COLO829 (cell line): ENCODE measurements at regions not wholly inside any gene's neighbourhood (a gene's known extent, or its start where the extent isn't known, plus 50 kb on each side); places are given as distances from the start of the nearest gene placed in this dataset.

ENCODE experiments used
- DNase-seq: peaks from one replicate; pipeline ENCODE4 v3.0.0; 2012; ENCODE audit warnings: low spot score

DNA sequence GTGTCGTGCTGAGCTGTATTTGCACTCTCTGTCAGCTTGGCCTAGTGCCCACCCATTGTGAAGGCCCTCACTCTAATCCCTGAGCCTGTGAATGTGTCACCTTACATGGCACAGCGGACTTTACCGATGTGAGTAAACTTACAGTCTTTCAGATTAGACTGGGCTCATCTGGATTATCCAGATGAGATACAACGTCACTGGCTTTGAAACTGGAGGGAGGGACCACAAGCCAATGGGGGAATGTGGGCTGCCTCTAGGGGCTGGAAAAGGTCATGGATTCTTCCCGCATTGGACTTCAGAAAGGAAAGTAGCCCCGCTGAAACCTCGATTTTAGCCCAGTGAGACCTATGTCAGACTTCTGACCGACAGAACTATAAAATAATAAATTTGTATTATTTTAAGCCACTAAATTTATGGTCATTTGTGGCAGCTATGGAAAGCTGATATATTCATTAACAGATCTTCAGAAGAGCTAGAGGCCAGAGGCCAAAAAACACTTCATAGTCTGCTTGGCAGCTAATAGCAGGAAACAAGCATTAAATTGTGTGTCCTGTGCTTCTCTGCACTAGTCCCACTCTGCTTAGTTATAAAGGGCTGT, 139.0 kb upstream of the GAS1 start:
- no peak for DNase-seq

DNA sequence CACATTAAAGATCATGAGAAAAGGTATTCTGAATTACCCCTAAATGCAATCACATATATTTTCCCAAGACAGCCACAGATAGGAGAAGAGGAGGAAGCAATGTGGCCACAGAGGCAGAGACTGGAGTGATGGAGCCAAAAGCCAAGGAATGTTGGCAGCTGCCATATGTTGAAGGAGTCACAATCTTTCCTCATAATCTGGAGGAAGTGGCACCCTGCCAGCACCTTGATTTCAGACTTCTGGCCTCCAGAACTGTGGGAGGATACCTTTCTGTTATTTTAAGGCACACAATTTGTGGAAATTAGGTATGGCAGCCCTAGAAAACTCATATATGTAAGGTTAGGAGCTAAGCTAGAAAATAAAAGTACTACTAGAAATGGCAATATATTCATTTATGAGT, 139.9 kb upstream of the GAS1 start:
- DNase-seq, result no peak

DNA sequence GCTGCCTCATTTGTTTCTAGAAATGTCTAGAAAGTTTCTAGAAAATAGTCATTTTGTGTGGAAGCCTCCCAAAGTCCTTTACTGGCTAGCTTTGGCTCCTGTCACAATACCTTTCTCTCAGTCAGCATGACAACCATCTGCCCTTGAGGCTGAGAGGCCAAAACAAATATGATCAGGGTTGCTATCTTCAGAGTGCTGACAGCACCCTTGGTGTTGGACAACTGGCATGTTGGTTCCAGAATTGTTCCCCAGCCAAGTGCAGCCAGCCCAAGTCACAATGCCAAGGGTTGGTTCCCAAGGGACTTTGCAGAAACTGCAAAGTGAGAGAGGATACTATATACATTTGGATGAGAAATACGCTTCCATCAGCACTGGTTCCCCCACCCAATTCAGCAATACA, 140.9 kb upstream of the GAS1 start:
- DNase-seq, result no peak

DNA sequence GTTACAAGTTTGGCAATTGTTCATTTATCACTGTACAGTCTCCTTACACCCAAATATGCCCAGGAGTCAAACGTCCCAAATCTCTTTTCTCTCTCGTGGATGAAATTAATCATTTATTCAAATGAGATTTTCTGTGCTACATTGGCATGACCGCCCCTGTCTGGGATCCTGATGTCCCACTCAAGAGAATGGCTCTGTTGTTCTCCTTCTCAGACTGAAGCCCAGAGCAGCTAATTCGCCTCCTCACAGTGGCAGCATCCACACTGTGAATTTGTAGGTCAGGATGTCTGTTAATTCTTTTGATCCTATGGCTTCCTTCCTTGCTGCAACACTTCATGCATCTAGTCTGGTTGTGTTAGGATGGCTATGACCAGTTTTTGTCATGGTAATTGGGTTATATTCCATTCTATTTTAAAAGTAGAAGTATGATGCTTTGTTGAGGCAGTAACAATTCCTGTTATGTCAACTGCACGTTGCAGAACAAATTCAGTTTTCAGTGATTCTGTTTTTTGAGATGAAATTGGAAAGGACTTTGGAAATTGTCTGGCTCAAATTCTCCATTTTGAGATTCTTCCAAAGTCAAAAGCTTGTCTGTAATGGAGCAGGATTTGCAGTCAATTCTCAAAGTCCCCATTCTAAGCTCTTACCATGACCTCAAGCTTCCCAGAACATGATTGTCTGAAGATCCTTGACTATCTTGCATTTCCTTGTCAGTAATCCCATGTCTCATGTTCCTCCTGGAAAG, 141.5 kb upstream of the GAS1 start:
- peak; percentile 85 for DNase-seq

DNA sequence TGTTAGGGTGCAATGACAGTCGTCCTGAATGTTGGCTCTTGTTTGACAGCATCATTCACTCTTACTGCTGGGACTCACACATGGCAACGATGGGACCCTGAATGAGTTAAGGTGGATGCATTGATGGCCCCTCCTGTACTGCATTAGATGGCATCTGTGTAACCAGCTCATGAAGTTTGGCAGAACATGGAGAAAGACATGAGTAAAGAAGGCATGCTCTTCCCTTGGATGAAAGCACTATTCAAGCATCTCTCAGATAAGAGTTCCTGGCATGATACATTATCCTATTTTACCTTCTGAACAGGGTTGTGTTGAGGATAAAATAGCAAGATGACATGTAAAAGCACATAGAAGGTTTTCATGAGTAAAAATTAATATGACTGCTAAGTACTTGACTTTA, 142.2 kb upstream of the GAS1 start:
- DNase-seq, result no peak

DNA sequence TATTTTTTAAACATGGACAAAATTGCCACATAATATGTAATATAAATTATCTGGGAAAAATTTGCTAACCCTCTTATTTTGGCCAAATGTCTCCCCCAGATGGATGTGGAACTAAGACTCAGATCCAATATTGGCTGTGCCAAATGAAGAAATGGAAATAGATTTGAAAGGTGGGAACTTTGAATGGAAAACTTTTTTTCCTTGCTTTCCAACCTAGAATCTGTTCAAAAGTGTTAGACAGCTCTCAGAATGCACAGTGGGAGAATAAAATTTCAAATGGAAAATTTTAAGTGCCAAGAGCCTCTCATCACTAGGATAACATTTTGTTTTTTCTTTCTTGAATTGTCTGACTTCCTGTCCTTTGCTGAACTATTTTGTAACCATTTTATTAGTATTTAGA, 142.6 kb upstream of the GAS1 start:
- no peak for DNase-seq

DNA sequence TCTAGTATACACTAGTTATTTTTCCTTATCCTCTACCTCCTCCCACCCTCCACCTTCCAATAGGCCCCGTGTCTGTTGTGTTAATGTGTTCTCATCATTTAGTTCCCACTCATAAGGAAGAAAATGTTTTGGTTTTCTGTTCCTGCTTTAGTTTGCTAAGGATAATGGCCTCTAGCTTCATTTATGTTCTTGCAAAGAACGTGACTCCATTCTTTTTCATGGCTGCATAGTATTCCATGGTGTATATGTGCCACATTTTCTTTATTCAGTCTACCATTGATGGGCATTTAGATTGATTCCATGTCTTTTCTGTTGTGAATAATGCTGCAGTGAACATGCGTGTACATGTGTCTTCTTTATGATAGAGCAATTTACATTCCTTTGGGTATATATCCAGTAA, 146.5 kb upstream of the GAS1 start:
- DNase-seq, result no peak

DNA sequence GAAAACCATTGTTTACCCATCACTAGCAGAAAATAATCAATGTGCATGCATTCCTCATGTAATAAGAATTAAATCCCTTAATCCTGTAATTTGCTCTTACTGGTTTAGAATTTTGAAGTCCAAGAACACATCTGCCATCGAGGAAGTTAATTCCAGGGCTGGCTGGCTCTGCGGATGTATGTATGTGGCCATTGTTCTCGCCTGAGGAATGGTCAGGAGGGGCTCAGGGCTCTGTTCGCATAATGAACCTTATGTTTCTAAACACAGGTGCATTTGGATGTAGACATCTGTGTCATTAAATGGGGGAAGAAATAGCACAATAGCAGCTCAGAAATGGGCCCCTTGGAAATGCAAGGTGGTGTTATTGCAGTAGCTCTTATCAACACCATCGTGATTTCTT, 148.6 kb upstream of the GAS1 start:
- no peak for DNase-seq

DNA sequence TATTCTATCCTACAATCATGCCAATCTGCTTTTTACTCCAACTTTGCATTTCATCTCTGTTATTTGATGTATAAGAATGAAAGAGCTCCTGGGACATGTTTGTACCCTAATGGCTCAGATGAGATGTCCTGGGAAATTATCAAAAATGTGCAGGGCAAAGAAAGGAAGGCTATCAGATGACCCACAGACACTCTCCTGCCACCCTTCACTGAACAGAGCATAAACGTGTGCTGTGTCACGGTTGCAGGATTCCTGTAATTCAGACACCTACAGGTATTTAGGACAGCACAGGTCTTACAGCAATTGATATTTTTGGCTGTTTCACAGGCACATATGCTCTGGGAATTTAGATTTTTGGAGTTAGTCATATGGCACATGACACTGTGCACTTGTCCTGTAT, 149.2 kb upstream of the GAS1 start:
- no peak for DNase-seq

DNA sequence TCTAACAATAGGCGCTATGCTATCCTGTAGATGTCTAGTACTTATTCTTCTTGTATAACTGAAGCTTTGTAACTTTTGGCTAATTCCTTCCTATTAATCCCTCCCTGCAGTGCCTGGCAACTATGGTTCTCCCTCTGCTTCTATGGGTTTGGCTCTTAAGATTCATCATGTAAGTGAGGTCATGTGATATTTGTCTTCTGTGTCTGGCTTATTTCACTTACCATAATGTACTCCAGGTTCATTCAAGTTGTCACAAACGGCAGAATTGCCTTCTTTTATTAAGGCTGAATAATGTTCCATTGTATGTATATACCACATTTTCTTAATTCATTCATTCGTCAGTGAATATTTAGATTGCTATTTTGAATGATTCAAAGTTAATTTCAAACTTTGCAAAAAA, 149.9 kb upstream of the GAS1 start:
- no peak for DNase-seq

DNA sequence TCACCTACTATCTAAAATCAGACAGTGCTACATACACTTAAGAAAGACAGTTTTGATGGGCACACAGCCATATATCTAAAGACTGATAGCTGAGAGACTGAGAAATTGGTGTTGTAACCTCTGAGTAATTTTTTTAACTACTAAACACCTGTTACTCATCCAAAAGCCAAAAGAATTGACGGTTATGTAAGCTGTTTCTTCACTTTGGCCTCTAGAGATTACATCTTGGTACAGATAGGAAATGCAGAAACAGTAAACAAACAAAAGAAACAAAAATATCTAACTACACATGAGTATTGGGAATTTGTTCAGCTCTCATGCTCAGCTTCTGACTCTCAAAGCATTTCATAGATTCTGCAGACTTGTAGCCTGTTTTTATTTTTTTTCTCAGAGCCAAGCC, 152.1 kb upstream of the GAS1 start:
- DNase-seq, result no peak

DNA sequence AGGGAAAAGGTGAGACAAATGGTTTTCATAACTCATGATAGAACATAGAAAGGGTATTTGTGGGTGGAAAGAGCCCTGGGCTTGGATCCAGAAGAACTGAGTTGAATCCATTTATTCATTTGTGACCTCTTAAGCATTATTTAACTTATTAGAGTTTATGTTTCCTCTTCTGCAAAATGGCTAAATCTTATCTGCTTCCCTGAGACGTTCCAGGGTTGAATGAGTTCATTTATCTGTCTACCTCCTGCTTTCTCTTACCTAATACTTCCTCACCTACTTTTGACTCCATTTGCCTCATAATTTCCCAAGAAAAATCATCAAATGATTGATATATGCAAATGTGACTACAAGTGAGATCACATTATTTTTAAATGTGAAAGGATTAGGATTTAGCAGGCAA, 152.7 kb upstream of the GAS1 start:
- peak; percentile 32 for DNase-seq

DNA sequence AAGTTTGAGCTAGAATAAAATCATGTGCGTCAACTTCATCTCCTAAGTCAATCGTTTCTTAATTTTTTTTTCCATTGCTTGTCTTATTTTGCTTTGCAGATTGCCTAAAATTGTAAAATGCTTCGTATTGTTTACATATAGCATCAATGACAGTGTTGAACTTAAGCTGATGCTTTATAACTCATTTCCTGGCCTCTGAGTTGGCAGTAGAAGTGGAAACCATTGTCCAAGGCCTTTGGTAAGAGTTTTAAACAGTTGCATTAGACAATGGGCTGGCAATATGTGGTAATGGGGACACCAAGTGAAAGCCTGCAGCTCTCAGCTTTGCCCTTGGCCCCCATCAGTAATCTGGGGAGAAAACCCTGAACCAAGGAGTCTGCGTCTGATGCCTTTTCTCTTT, 154.8 kb upstream of the GAS1 start:
- DNase-seq, result no peak

DNA sequence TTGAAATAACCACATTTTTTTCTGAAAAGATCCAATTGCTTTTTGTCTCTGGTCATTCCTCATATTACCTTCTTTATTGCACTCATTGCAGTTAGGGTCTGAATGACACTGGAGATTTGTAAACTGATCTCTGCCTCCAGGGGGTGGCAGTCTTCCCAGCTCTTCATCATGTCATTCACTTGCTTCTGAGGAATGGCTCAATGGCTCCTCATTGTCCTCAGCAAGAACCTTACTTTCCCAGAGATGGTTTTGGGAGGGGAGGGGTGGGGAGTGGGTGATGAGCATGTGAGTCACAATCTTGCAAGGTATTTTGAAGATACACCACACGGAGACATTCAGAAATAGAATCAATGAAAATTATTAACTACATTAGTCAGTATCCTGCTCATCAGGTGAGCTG, 159.8 kb upstream of the GAS1 start:
- peak; percentile 36 for DNase-seq

DNA sequence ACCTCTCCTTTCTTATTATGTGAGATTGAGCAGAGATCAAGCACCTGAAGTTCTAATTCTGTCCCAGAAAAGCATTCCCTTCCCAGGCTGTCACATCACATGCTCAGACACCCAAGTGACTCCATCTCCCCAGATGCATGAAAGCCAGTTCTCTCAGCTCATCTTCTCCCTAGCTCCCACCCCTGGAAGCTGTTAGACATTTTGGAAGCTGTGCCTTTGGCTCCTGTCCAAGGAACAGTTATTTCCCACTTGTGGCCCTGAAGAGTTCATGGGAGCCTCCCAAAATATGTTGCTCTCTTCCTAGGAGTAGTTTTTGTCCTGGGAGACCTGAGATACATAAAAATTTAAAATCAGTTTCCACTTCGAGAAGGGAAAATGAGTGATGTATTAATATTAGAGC, 161.4 kb upstream of the GAS1 start:
- no peak for DNase-seq

DNA sequence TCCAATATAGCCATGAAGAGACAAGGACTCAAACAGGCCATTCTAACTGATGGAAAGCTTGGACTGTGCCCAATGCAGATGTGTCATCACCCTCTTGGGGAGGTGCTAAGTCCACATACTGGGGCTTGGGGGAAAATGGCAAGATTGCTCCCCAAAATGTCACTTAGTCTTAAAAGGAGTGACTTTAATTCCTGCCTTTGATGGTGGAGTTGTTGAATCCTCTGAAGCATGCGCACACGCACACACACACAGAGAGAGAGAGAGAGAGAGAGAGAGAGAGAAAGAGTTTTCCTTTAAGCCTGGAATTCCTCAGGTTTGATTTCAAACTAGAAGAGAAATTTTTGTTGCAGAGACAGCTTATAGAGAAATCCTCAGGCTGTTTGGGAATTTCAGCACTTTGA, 161.9 kb upstream of the GAS1 start:
- no peak for DNase-seq

DNA sequence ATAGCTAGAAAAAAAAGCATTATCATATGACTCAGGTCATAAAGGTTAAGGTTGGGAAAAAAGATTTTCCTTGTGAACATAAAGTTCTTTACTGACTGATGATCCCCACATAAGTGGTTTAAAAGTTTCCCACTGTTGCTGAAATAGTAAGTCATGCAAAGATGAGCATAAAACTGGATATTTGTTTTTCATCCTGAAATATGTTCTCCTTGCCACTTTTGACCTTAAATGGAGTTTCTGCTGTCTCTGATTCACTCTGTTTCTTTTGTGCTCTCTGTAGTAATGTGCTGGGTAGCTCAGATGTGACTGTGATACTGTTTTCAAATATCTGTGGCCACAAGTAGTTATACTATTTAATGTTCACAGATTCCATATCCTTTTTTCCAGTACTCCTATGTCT, 162.5 kb upstream of the GAS1 start:
- no peak for DNase-seq

DNA sequence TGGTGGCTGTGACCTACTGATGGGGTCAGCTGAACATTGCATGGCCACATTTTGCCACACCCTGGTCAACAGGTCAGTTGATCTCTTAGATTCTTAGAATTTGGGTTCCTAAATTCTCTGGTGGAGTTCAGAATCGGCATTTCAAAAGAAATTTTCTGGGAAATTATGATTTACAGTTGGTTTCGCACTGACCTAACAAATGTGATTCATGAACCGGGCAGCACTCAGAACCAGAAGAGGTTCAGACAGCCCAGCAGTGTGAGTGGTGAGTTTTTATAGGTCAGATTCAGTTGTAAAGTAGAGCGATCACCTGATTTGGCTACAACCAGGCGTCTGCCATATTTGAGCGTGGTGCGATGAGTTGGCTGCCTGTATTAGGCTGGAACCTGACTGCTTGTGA, 163.7 kb upstream of the GAS1 start:
- no peak for DNase-seq

DNA sequence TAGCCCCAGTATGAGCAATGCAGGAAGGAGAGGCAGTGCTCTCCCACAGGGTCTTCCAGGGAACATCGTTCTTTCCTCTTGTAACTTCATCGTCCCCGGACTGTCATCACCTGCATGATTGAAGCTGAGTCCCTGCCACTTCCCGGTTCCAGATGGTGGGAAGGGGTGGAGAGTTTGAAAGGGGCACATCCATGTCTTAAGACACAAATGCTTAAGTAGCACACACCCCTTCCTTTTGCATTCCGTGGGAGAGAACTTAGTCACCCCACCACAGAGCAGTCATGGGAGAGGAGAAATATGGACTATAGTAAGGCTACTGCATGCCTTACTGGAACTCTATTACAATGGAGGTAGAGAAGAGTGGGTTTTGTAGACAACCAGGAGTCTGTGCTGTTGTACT, 165.3 kb upstream of the GAS1 start:
- DNase-seq, result no peak

DNA sequence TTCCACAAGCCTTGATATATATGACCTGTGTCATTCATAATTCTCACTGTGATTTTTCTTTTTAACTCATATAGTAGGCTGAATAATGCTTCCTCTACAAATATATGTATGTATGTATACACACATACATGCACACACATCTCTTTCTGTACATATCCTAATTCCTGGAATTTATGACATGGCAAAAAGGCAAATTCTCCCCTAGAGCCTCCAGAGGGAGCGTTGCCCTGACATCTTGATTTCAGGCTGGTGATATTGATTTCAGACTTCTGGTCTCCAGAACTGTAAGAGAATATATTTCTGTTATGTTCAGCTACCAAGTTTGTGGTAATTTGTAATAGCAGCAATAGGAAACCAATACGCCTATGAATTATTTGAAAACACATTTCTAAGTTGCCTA, 166.6 kb upstream of the GAS1 start:
- no peak for DNase-seq

DNA sequence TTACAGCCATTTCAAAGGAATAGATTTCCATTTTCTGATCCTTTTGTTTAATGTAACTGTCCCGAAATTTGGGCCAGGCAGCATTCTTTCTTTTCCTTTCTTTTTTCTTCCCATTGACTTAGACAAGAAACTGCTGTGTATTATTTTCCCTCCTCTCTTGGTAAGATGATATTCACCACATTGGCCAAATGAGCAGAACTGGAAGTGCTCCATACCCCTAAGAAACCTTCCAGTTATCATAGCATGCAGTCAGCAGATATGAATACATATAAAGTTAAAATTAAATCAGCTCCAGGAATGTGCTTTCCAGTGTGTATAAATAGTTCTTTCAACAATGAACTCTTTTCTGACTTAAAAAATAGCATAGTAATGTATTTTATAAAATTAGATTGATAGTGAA, 168.5 kb upstream of the GAS1 start:
- no peak for DNase-seq

DNA sequence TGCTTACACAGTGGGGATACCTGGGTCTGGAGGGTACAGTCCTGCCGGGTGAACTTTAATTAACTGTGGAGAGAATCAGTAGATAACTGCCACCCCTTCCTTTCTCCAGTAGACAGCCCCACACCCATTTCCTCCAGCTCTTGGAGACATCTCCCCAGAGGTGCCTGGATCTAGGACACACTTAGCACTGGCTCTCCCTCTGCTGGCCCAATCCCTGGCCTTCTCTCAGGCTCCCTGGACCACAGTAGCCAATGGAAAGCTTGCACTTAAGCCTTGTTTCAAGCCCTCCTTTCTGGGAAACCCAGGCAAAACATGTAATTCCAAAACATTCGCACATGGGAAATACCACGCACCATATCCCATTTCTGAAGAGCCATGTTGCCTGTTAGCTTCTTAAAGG, 169.2 kb upstream of the GAS1 start:
- no peak for DNase-seq

DNA sequence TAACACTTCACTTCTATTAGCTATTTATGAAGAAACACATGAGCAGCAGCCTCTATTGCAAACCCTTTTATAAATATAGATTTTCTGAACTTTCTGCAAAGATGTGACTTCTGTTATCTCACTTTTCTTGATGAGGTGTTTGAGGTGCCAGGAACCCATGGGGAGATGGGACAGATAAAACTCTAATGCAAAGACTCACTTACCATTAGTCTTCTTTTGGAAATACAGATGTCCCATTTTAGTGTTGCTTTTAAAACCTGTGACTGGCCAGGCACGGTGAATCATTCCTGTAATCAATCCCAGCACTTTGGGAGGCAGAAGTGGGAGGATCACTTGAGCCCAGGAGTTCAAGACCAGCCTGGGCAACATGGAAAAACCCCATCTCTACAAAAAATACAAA, 171.3 kb upstream of the GAS1 start:
- DNase-seq, result no peak

DNA sequence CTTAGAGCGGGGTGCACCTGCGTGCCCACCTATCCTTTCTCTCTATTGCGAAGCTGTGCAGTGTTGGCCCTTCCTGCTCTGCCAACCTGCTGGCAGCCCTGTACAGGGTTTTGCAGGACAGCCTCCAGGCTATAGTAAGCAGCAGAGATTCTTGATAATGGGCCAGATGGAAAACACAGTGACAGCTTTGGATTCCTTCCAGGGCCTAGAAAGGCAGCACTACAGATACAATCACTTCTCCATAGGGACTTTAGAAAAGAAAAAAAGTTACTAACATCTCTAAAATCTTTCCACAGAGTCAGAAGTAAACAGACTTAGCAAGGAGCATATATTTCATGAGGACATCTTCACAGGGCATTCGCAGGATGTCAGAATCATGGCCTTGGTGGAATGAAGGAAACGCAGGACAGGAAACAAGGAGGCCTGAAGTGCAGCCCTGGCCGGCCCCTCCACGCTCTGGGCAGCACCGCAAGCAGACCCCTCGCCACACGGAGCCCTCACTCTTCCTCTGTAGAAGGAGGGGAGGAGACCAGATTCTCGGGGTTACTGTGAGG, 172.1 kb upstream of the GAS1 start:
- DNase-seq, result peak; percentile 42
